ENCODE measurements at regions not wholly inside any gene's neighbourhood (a gene's known extent, or its start where the extent isn't known, plus 50 kb on each side); places are given as distances from the start of the nearest gene placed in this dataset.

DNA sequence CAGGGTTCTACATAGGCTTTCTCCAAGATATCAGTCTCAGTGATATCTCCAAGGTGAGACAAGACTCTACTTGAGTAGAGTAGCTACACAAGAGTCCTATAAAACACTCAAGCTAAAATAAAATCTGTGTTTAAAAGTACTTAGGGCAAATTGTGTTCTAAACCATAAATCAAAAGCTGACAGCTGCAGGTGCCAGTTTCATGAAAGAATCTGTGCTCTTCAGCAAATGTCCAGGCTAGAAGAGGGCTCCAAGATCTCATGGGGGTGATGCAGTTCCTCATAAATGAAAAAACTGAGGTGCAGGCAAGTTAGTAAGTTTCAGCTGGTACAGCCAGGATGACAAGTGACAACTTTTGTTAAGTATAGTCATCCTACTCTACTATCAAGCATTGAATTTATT lies 142.8 kb upstream of the TNPO1 start:
- TF ChIP-seq, protein P1, sequence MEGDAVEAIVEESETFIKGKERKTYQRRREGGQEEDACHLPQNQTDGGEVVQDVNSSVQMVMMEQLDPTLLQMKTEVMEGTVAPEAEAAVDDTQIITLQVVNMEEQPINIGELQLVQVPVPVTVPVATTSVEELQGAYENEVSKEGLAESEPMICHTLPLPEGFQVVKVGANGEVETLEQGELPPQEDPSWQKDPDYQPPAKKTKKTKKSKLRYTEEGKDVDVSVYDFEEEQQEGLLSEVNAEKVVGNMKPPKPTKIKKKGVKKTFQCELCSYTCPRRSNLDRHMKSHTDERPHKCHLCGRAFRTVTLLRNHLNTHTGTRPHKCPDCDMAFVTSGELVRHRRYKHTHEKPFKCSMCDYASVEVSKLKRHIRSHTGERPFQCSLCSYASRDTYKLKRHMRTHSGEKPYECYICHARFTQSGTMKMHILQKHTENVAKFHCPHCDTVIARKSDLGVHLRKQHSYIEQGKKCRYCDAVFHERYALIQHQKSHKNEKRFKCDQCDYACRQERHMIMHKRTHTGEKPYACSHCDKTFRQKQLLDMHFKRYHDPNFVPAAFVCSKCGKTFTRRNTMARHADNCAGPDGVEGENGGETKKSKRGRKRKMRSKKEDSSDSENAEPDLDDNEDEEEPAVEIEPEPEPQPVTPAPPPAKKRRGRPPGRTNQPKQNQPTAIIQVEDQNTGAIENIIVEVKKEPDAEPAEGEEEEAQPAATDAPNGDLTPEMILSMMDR (IDR thresholded peaks at IDR 0.05): no peak
- TF ChIP-seq POLR2A (IDR thresholded peaks at IDR 0.05): no peak

Measured in Peyer's patch (tissue), 4 donors.